ENCODE measurements at regions not wholly inside any gene's neighbourhood (a gene's known extent, or its start where the extent isn't known, plus 50 kb on each side); places are given as distances from the start of the nearest gene placed in this dataset.
"Not testable (repeated sequence)": the region's sequence is repeated elsewhere in the genome, so short reads cannot be mapped to it uniquely, and the experiment has no call there.

GRCh38 chr7:86448856-86449255 lies 194.9 kb upstream of the GRM3 start:
- no peaks in the 10 kb centered on the region for H3K9me2 ChIP-seq (replicated peaks; ENCODE audit: control insufficient read depth, low read length)
- no peaks in the 10 kb centered on the region for H3F3A ChIP-seq (ENCODE audit: control insufficient read depth, insufficient read depth)
- no peak overlapping the region for H3K27ac ChIP-seq (ENCODE audit: low read depth, low read length)
- no peak for TF ChIP-seq EZH2phosphoT487 (IDR thresholded peaks at IDR 0.05; ENCODE audit: borderline replicate concordance, low read length)
- TF ChIP-seq CTCF (IDR thresholded peaks at IDR 0.05; ENCODE audit: low read depth, low read length, poor library complexity, severe bottlenecking) = no peak
- H3K36me3 ChIP-seq (ENCODE audit: control insufficient read depth, low read length) = no peaks in the 10 kb centered on the region
- no peaks in the 10 kb centered on the region for H3K9me3 ChIP-seq (ENCODE audit: control insufficient read depth, insufficient read depth, low read length)
- no peak overlapping the region for H3K4me2 ChIP-seq (ENCODE audit: low read length)
- H3K4me3 ChIP-seq (ENCODE audit: low read length) = no peak overlapping the region
- H3K79me2 ChIP-seq (ENCODE audit: control insufficient read depth, low read length) = no peaks in the 10 kb centered on the region
- no peaks in the 10 kb centered on the region for H4K20me1 ChIP-seq (ENCODE audit: control insufficient read depth, insufficient read depth, low read depth, low read length)
- H3K27me3 ChIP-seq (ENCODE audit: control insufficient read depth, low read length) = no peaks in the 10 kb centered on the region
- no peaks in the 10 kb centered on the region for H3K4me1 ChIP-seq (ENCODE audit: control insufficient read depth, low read length)

- H3K36me3 ChIP-seq (ENCODE audit: control insufficient read depth, low read length) = no peaks in the 10 kb centered on the region
- no peaks in the 10 kb centered on the region for H3K4me1 ChIP-seq (ENCODE audit: control insufficient read depth, low read length)
- H3K9me2 ChIP-seq (replicated peaks; ENCODE audit: control insufficient read depth, low read length) = no peaks in the 10 kb centered on the region
- no peak overlapping the region for H3K4me2 ChIP-seq (ENCODE audit: low read length)
- H3F3A ChIP-seq (ENCODE audit: control insufficient read depth, insufficient read depth) = no peaks in the 10 kb centered on the region
- H3K27ac ChIP-seq (ENCODE audit: low read depth, low read length) = no peak overlapping the region
- no peak overlapping the region for H3K4me3 ChIP-seq (ENCODE audit: low read length)
- TF ChIP-seq CTCF (IDR thresholded peaks at IDR 0.05; ENCODE audit: low read depth, low read length, poor library complexity, severe bottlenecking) (no peak), EZH2phosphoT487 (IDR thresholded peaks at IDR 0.05; ENCODE audit: borderline replicate concordance, low read length) (no peak)
- no peaks in the 10 kb centered on the region for H3K9me3 ChIP-seq (ENCODE audit: control insufficient read depth, insufficient read depth, low read length)
- no peaks in the 10 kb centered on the region for H3K79me2 ChIP-seq (ENCODE audit: control insufficient read depth, low read length)
- H3K27me3 ChIP-seq (ENCODE audit: control insufficient read depth, low read length) = no peaks in the 10 kb centered on the region
- no peaks in the 10 kb centered on the region for H4K20me1 ChIP-seq (ENCODE audit: control insufficient read depth, insufficient read depth, low read depth, low read length)
Measured at GRCh38 chr7:86445285-86445684, 198.4 kb upstream of the GRM3 start.

GRCh38 chr7:86444245-86444644 lies 199.5 kb upstream of the GRM3 start:
- Histone ChIP-seq H3K4me3 (ENCODE audit: low read length) (no peak overlapping the region), H3K27ac (ENCODE audit: low read depth, low read length) (no peak overlapping the region), H3K4me1 (ENCODE audit: control insufficient read depth, low read length) (no peaks in the 10 kb centered on the region), H3K4me2 (ENCODE audit: low read length) (no peak overlapping the region), H4K20me1 (ENCODE audit: control insufficient read depth, insufficient read depth, low read depth, low read length) (no peaks in the 10 kb centered on the region), H3F3A (ENCODE audit: control insufficient read depth, insufficient read depth) (no peaks in the 10 kb centered on the region), H3K36me3 (ENCODE audit: control insufficient read depth, low read length) (no peaks in the 10 kb centered on the region), H3K9me3 (ENCODE audit: control insufficient read depth, insufficient read depth, low read length) (no peaks in the 10 kb centered on the region), H3K79me2 (ENCODE audit: control insufficient read depth, low read length) (no peaks in the 10 kb centered on the region), H3K9me2 (replicated peaks; ENCODE audit: control insufficient read depth, low read length) (no peaks in the 10 kb centered on the region), H3K27me3 (ENCODE audit: control insufficient read depth, low read length) (no peaks in the 10 kb centered on the region)
- TF ChIP-seq CTCF (IDR thresholded peaks at IDR 0.05; ENCODE audit: low read depth, low read length, poor library complexity, severe bottlenecking) (no peak), EZH2phosphoT487 (IDR thresholded peaks at IDR 0.05; ENCODE audit: borderline replicate concordance, low read length) (no peak)

GRCh38 chr7:86440420-86440819 lies 203.3 kb upstream of the GRM3 start:
- H3K4me2 ChIP-seq (ENCODE audit: low read length); H3F3A ChIP-seq (ENCODE audit: control insufficient read depth, insufficient read depth); H3K9me2 ChIP-seq (replicated peaks; ENCODE audit: control insufficient read depth, low read length); H3K79me2 ChIP-seq (ENCODE audit: control insufficient read depth, low read length); H3K9me3 ChIP-seq (ENCODE audit: control insufficient read depth, insufficient read depth, low read length); H4K20me1 ChIP-seq (ENCODE audit: control insufficient read depth, insufficient read depth, low read depth, low read length); H3K27me3 ChIP-seq (ENCODE audit: control insufficient read depth, low read length); H3K4me1 ChIP-seq (ENCODE audit: control insufficient read depth, low read length); H3K4me3 ChIP-seq (ENCODE audit: low read length); H3K27ac ChIP-seq (ENCODE audit: low read depth, low read length); H3K36me3 ChIP-seq (ENCODE audit: control insufficient read depth, low read length): not testable (repeated sequence)
